Renal cortical epithelial cell (primary cell): ENCODE measurements at regions not wholly inside any gene's neighbourhood (a gene's known extent, or its start where the extent isn't known, plus 50 kb on each side); places are given as distances from the start of the nearest gene placed in this dataset.
A peak's percentile ranks its signal among the peaks of the same experiment; 100 is the strongest.

Source experiments
- DNase-seq: peaks from one replicate; pipeline ENCODE4 v3.0.0-alpha.2; 2011; ENCODE audit warnings: low read depth

DNA sequence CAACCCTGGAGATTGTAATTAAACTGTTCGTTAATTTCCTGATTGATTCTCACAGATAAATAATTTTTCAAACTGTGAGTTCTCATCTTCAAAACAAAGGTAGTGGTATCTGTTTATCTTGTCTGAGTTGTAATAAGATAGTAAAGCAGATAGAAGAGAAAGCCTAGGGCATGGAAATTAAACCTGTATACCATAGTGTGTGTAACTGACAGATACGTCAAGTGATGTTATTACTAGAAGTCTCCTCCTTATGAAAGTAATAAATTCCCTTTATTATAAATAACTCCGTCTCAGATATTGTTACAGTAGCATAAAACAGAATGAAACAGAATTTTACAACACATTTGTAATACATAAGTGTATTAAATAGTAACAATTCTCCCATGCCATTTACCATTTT lies 1065.1 kb downstream of the SLITRK1 start:
- DNase-seq, result no peak

DNA sequence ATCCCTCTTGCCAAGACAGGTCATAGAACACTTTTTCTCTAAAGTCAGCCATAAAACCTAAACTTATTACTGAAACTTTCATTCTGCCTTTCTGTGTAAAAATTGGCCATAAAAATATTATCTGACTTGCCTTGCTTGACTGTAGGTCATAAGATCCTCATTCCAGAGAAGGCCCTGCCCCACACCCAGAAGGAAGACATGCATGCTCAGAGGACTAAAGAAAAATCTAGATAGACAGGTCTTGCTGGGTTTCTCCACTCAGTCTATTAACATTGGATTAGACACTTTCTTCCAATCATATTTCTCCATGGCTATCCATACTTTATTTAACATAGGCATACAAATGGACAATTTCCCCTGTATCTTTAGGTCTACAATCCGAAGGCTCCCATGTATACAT lies 1066.5 kb downstream of the SLITRK1 start:
- DNase-seq, result no peak

DNA sequence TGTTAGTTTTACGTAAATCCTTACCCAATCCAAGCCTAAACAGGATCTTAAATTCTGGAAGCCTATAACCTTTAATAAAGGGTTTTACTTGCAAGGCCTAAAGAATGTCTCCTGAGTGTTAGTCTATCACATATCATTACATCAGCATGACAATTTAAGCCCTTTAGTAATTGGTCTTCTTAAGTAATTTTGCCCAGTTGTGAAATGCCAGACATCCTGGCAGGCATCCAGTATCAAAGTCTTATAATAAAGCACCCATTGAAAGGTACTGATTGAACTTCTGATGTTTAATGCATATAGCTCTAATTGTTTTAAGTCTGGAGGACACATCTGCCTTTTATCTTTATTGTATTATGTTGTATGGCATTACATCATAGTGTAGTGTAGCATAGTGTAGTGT lies 1078.9 kb downstream of the SLITRK1 start:
- DNase-seq, result peak; percentile 26

DNA sequence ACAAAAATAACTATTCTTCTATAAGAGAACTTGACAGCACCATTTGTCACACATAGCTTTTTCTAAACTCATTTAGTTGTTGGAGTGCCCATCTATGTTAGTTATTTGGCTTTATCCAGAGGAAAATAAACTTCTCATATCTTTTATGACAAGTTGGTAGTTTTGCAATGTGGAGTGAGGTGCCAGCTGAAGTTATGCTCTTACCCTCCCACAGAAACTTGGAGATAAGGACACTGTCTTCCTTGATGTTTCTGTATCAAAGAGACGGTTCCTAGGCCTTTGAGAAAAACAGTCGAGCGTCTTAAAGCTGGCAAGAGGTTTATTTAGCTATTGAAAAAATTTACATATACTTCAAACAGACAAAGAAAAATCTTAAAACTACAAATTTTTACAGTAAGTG lies 1079.7 kb downstream of the SLITRK1 start:
- DNase-seq, result no peak

DNA sequence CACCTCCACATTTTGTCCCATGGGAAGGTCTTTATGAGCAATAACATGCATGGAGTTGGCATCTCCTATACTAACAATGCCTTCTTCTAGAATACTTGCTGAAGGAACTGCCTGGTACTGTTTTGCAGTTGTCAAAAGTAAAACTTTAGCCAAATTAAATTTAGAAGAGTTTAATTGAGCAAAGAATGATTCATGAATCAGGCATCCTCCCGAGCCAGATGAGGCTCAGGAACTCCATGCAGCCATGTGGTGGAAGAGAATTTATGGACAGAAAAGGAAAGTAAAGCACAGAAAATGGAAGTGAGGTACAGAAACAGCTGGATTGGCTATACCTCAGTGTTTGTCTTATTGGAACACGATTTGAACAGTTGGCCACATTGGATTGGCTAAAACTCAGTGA lies 1081.9 kb downstream of the SLITRK1 start:
- DNase-seq, result peak; percentile 60

DNA sequence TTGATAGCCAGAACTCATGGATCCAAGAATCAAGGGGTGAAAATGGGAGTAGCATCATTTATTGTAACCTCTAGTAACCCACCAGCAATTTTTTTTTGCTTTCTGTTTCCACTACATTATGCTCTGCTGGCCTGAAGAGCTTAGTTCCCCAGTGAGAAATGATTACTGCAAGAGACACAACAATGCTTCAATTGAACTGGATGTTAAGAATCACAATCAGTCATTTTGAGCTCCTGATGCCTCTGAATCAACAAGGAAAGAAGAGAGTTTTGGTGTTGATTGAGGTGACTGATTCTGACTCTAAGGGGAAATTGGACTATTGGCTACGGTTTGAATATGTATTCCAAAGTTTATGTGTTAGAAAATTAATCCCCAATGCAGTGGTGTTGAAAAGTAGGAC lies 1084.4 kb downstream of the SLITRK1 start:
- DNase-seq, result no peak

DNA sequence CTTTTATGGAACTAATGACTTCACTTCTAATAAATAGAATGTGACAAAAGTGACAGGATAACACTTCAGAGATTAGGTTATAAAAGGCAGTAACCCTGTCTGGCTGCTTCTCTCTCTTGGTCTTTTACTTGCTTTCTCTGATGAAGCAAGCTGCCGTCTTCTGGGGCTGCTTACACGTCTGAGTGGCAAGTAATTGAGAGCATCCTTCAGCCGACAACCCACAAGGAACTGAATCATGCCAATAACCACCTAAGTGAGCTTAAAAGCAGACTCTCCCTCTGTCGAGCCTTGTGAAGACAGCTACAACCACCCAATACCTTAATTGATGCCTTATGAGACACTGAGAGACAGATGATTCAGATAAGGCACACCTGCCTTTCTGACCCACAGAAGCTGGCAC lies 1091.2 kb downstream of the SLITRK1 start:
- no peak for DNase-seq

DNA sequence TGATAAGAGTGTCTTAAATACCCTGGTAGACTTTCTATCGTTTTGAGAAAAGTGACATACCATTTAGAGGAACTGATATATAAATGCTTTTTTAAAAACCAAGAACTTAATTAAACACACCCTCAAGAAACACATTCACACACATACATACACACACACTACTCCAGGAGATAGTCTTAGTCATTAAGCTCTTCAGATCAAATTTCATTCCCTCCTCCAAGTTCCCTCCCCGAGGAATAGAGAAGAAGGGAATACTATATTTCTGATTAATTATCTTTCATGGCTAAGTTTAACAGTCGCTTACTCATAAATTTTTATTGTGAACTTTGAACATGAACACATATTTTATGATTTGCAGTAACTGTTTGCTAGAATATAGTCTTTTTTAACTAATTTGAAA lies 1109.5 kb downstream of the SLITRK1 start:
- DNase-seq, result no peak

DNA sequence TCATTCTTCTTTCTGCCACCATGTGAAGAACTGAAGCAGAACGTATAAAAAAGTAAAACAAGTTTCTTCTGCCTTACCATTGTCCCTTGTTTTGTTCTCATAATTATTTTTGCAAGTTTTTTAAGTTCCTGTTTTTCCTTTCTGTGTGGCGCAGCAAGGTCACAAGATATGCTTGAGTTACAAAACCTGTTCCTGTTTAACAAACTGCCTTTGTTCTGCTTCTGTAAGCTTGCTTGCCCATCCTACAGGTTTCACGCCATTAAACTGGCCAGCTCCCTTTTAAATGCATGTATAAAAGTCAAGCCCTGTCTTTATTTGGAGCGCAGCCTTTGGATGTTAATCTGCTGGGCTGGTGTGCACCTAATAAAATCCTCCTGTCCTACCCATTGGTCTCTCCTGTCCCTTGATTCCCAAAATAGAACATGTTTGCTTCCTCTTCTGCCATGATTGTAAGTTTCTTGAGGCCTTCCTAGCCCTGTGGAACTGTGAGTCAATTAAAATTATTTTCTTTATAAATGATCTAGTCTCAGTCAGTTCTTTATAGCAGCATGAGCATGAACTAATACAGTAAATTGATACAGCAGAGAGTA lies 1115.4 kb downstream of the SLITRK1 start:
- no peak for DNase-seq

DNA sequence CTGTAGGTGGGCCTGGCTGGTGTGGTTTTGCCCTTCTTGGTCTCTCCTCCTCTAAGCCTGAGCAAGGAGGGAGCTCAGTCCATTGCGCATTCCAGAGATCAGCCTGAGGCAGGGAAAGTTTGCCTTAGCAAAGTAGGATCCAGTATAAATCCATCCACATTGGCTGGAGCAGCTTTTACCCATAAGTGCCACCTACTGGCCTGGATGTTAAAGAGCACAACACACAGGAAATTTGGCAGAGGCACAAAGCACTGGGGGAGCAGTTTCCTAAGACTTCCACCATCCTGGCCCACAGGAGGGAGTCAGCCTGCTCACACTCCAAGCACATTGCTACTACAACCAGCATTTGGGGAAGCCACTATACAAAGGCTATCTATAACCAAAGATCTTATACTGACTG lies 1124.2 kb downstream of the SLITRK1 start:
- no peak for DNase-seq

DNA sequence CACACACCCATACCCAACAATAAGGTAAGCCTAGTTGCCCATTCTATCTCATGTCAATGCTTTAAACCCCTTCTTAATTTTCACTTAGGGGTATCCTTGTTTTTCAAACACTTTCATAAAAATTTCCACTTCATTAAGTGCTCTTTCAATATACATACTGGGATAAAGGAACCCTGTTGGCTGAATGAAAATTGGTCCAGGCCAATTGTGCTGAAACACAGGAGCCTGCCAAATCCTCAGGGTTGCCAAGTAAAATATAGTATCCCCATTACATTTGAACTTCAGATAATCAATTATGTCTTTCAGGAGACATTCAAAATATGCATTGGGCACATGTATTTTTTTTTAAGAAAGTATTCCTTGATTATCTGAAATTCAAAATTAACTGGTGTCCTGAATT lies 1131.1 kb downstream of the SLITRK1 start:
- no peak for DNase-seq

DNA sequence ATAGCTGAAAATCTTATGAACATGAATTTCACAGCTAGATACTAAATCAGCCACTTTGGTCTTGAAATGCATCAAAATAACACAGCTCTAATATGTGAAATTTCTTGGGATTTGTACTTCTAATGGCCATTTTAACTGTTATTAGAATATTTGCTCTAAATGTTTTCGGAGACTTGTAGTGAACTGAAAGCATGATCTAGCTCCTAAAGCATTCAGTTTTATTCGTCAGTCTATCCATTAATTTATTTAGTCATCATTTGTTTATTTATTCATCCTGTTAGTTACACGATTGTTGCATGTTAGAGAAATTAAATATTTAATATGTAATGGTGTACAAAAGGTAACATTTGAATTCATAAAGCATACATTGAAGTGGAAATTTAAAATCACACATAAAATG lies 1132.7 kb downstream of the SLITRK1 start:
- DNase-seq, result no peak

DNA sequence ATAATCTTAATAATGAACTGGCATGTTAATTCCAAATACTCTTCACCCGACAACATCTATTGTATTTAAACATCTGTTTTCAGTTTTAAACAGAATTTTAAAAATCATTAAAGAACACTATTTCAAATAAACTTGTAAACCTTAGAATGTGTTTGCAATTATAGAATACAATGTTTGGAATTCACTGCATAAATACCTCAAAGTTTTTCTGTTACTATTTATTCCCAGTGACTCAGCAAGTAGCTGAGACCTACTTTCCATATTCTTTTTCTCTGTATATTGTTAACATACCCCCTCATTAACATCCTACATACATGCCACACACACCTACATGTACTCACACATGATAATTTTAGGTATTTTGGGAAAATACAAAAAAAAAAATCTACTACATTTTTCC lies 1134.3 kb downstream of the SLITRK1 start:
- peak; percentile 33 for DNase-seq

DNA sequence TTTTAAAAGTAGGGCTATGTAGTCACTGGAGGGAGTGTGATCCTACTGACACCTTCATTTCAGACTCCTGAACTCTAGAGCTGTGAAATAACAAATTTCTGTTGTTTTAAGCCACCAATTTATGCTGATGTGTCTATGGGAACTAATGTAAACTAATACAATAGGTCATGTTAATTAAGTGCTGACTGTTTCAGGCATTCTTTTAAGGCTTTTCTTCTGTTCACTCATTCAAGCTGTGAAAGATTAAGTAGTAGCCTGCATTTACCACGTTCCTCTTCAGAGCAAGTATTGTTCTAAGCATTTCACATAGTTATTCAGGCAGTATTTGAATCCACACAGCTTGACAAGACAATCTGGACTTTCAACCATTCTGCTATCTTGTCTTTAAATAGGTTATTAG lies 1135.0 kb downstream of the SLITRK1 start:
- peak; percentile 39 for DNase-seq

DNA sequence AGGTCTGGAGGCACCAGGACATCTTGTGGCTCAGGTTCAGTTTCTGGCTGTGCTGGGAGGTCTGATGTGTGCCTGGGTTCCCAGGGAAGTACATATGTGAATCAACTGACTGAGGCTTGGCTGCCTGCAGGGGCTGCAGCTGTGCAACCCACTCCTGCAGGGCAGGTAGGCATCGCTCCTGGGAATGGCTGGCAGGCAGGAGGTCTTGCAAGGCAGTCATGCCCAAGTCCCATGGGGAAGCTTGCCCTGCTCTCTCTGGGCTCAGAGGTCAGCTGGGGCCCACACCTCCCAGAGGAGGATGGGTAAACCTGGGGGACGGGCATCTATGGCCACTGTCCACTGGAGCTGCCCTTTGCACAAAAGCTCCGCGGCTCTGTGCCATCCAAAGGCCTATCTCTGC lies 1141.8 kb downstream of the SLITRK1 start:
- no peak for DNase-seq

DNA sequence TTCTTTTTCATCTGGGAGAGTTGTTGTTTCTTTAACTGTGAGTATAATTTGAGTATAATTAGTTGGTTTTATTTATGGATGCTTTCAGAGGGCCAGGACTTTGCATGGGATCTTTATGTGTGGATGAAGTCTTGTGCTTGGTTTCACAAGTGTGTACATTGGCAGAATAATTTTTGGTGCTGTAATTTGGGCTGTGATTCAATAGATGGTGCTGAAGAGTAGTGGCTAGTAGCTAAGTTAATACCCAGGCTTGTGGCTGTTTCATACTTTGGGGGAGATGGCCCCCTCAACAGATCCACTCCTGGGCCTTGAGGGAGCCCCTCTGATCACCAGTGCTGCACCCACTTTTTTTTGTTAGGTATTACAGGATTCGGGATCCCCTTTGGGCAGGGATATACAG lies 1142.4 kb downstream of the SLITRK1 start:
- no peak for DNase-seq

DNA sequence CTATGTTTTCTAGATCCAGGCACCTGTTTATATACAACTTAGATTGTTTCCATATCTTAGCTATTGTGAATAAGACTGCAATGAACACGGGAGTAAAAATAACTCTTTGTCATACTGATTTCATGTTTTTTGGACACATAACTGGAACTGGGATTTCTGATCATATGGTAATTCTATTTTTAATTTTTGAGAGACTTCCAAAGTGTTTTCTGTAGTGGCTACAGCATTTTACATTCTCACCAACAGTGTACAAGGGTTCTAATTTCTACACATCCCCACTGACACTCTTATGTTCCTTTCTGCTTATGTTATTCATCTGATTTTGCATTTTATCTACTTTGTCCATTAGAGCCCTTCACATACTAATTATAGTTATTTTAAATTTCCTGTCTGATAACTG lies 1152.9 kb downstream of the SLITRK1 start:
- DNase-seq, result no peak

DNA sequence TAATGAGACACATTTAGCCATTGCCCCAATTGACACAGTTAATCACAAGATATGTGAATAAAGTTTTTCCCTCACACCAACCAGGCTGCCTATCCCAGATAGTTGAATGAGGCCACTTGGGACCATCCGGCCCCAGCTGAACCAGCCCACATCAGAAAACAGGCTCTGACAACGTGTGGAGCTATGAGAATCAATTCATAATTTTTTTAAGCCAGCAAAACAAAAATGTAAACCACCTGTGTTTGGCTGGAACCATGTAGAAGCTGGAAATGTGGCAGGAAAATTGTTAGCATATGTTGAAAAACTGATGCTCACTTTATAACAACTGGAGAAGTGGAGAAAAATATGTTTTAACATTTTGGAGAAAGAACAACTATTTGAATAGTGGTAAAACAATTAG lies 1161.3 kb downstream of the SLITRK1 start:
- DNase-seq, result no peak

DNA sequence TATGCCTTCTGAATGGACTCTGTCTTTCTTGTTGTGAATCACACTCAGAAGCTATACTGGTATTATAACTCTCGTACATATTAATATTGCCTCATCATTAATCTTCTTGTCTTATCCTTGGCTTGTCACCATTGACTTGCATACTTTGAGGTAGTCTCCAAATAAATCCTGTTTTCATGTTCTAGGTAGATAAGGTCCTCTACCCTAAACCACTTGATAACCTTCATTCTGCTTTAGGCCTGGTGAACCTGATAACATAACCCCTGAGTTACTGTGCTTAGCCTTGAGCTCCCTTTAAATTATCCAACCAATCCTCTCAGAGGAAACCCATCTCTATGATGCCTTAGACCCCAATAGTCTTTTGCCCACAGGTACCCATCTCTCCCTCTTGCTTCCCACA lies 1162.3 kb downstream of the SLITRK1 start:
- DNase-seq, result no peak

DNA sequence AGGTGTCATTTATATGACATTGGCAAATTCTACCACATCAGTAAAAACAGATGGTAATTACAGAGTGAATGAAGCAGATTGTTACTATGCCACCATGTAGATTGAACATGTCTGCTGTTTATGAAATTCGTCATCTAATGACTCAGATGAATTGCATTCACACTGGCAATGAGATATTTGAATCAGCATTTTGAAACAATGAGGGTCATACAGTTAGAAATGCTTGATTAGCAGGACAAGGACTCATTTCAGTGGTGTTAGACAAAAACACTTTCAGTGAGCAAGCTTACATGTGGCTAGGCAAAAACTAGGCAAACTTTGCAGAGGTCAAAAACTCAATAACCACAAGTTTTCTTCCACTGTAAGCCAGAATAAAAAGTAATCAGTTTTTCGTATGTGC lies 1165.0 kb downstream of the SLITRK1 start:
- peak; percentile 85 for DNase-seq

DNA sequence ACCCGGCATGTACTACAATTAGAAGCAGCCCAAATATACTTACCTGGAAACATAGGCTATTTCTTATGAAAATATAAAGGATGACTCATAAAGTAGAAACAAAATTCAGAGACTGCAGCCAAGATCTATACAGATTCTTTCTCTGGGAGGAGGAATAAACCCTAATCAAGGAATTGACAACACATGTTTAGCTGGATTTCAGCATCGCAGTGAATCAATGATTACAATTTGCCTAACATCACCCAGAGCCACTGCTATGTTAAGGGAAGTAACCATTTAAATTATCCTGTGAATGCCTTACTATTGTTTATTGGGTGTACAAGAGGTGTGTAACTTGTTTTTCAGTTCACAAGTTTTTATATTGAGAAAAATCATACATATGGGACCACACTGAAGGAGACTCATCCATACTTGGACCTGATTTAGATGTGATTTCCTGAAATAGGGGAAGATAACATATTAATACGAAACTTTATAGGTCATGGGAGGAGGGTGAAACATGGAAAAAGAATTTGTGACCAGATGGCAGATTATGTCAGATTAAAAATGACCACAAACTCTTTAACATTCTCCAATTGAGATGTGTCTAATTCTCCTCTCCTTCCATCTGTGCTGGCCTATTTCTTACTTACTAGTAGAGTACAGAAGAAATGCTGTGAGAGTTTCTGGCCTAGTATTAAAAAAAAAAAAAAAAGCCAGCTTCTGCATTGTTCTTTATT lies 1168.4 kb downstream of the SLITRK1 start:
- no peak for DNase-seq

DNA sequence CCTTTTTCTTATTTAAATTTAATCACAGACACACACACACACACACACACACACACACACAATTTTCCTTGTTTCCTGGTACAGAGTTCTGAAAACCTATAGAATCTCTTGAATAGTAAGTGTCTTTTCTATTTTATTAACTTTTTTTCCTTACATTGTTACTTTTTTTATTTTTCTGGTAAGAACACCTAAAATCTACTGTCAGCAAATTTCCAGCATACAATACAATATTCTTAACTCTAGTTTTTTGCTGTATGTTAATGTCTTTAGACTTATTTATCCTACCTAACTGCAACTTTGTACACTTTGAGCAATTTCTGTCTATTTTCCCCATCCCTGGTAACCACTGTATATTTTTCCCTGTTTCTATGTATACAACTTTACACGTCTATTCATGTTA lies 1179.8 kb downstream of the SLITRK1 start:
- DNase-seq, result no peak

DNA sequence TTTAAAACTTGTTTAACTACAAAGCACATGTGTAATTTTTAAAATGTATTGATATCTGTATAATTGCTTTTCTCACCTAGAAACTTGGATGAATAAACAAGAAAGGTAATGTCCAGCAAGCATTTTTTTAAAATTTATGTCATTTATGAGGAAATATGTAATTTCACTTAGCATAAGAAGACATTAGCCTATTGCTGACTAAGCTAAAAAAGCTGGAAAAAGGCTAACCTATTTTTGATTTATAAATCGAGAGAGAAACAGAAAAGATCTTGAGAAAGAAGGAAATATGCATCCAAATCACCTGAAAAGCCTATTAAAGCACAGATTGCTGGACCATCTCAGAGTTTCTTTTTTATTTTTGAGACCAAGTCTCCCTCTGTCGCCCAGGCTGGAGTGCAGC lies 1181.3 kb downstream of the SLITRK1 start:
- DNase-seq, result no peak

DNA sequence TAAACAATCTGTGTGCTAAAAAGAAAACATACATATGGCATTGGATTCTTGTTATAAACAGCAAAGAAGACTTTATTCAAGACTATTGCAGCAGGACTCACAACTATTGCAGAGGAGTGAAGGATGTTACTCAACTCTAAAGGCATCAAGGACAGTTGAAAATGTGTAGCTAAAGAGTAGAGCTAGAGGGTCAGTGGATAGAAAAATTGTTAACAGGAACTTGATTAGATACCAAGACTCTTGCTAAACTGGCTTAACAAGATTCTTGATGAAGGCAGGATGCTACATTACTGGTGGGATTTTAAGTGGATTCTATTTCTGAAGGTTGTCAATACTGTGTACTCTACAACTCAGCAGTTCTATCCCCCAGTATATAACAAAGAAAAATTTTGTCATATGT lies 1183.3 kb downstream of the SLITRK1 start:
- no peak for DNase-seq
